GM20000 (cell line): ENCODE measurements at regions not wholly inside any gene's neighbourhood (a gene's known extent, or its start where the extent isn't known, plus 50 kb on each side); places are given as distances from the start of the nearest gene placed in this dataset.
A peak's percentile ranks its signal among the peaks of the same experiment; 100 is the strongest.

Experiments
- DNase-seq: peaks from one replicate; pipeline ENCODE4 v3.0.0; 2012; ENCODE audit warnings: low spot score
- CTCF ChIP-seq: IDR thresholded peaks from 2 replicates; pipeline ENCODE4 v1.5.1; 2012; ENCODE audit warnings: mild to moderate bottlenecking, control low read depth; ENCODE audit errors: extremely low read depth, missing control alignments

- no peak for TF ChIP-seq CTCF
- DNase-seq, result no peak
Measured at GRCh38 chr5:174315471-174315870, 270.0 kb downstream of the NSG2 start.

- no peak for TF ChIP-seq CTCF
- DNase-seq, result no peak
Measured at GRCh38 chr5:174315871-174316270, 270.4 kb downstream of the NSG2 start.

- TF ChIP-seq CTCF, result no peak
- no peak for DNase-seq
Measured at GRCh38 chr5:174316326-174316725, 270.8 kb downstream of the NSG2 start.

GRCh38 chr5:174317256-174317894 is 271.9 kb downstream of the NSG2 start:
- peak; percentile 39 for DNase-seq

GRCh38 chr5:174318578-174318977 is 273.1 kb downstream of the NSG2 start:
- no peak for DNase-seq
- no peak for TF ChIP-seq CTCF

More at GRCh38 chr5:174317256-174317894, 271.9 kb downstream of the NSG2 start:
- peak; percentile 51 for TF ChIP-seq CTCF

GRCh38 chr5:174319551-174319950 is 274.0 kb downstream of the NSG2 start:
- TF ChIP-seq CTCF, result no peak
- DNase-seq, result no peak

GRCh38 chr5:174320051-174320450 is 274.5 kb downstream of the NSG2 start:
- TF ChIP-seq CTCF, result no peak
- DNase-seq, result no peak
